Keratinocyte (primary cell): ENCODE measurements at regions not wholly inside any gene's neighbourhood (a gene's known extent, or its start where the extent isn't known, plus 50 kb on each side); places are given as distances from the start of the nearest gene placed in this dataset.

Experiments
- DNase-seq: peaks from one replicate; pipeline ENCODE4 v3.0.0-alpha.2; 2011; ENCODE audit warnings: low read depth, missing footprints, low spot score
- FAIRE-seq: peaks from 2 replicates; lab custom pipeline; 2011; peaks lifted over from hg19 to GRCh38; lab: Jason Lieb, UNC
- H2AFZ ChIP-seq: 2 replicates; pipeline ENCODE4 v1.6.0; 2012; ENCODE audit warnings: low read length, control low read depth, inconsistent platforms; ENCODE audit not compliant: control insufficient read depth
- H3K27ac ChIP-seq: 2 replicates; pipeline ENCODE4 v1.5.1; 2011; ENCODE audit warnings: low read length; ENCODE audit not compliant: control insufficient read depth, insufficient read depth
- H3K27me3 ChIP-seq: 3 replicates; pipeline ENCODE4 v1.6.0; 2011; ENCODE audit warnings: low read length; ENCODE audit not compliant: control insufficient read depth, insufficient read depth; ENCODE audit errors: extremely low read depth
- H3K36me3 ChIP-seq, 2 experiments: 2 replicates in 1 of 2; 3 replicates in 1 of 2; pipeline ENCODE4 v1.5.1; 2011; ENCODE audit warnings: low read length in 2 of 2, mild to moderate bottlenecking in 1 of 2; ENCODE audit not compliant: control insufficient read depth in 2 of 2, insufficient read depth in 2 of 2; ENCODE audit errors: extremely low read depth in 1 of 2
- H3K4me1 ChIP-seq: 3 replicates; pipeline ENCODE4 v1.5.1; 2011; ENCODE audit warnings: low read length; ENCODE audit not compliant: control insufficient read depth, insufficient read depth; ENCODE audit errors: extremely low read depth
- H3K4me2 ChIP-seq: 3 replicates; pipeline ENCODE4 v1.6.0; 2011; ENCODE audit warnings: low read depth, low read length; ENCODE audit not compliant: control insufficient read depth, insufficient read depth; ENCODE audit errors: extremely low read depth
- H3K4me3 ChIP-seq, 3 experiments: fragments of 200-600 bp in 1 of 3; sonication (generic) in 1 of 3; 2 replicates in 2 of 3; 3 replicates in 1 of 3; pipeline ENCODE4 v1.5.1; 2011 to 2016; ENCODE audit warnings: low read length in 3 of 3, mild to moderate bottlenecking in 3 of 3, control low read depth in 2 of 3, inconsistent platforms in 1 of 3, low read depth in 1 of 3, mixed read lengths in 1 of 3, mixed run types in 1 of 3, moderate library complexity in 1 of 3; ENCODE audit not compliant: control insufficient read depth in 2 of 3, insufficient read depth in 2 of 3; ENCODE audit errors: extremely low read depth in 1 of 3
- H3K79me2 ChIP-seq: 2 replicates; pipeline ENCODE4 v1.6.0; 2012; ENCODE audit warnings: low read length; ENCODE audit not compliant: control insufficient read depth, insufficient read depth
- H3K9ac ChIP-seq: 3 replicates; pipeline ENCODE4 v1.6.0; 2011; ENCODE audit warnings: low read length; ENCODE audit not compliant: control insufficient read depth, insufficient read depth; ENCODE audit errors: extremely low read depth
- H3K9me1 ChIP-seq: 3 replicates; pipeline ENCODE4 v1.6.0; 2011; ENCODE audit warnings: low read length; ENCODE audit not compliant: control insufficient read depth, insufficient read depth; ENCODE audit errors: extremely low read depth
- H3K9me3 ChIP-seq: 2 replicates; pipeline ENCODE4 v1.5.1; 2012; ENCODE audit warnings: low read depth, low read length; ENCODE audit not compliant: control insufficient read depth
- H4K20me1 ChIP-seq: 3 replicates; pipeline ENCODE4 v1.6.0; 2011; ENCODE audit warnings: low read length; ENCODE audit not compliant: control insufficient read depth, insufficient read depth; ENCODE audit errors: extremely low read depth
- CTCF ChIP-seq, 3 experiments: IDR thresholded peaks in 1 of 3; conservative IDR thresholded peaks in 1 of 3; optimal IDR thresholded peaks in 1 of 3; 2 replicates in 2 of 3; 3 replicates in 1 of 3; pipeline versions ENCODE3 to v1.5.1; 2011; ENCODE audit warnings: low read length in 3 of 3, mild to moderate bottlenecking in 3 of 3, moderate library complexity in 2 of 3, control low read depth in 1 of 3, inconsistent platforms in 1 of 3; ENCODE audit not compliant: insufficient read depth in 2 of 3; ENCODE audit errors: extremely low read depth in 1 of 3
- EZH2 ChIP-seq: IDR thresholded peaks from one replicate; pipeline ENCODE4 v1.6.1; 2012; ENCODE audit warnings: inconsistent platforms, mild to moderate bottlenecking, low read length, moderate library complexity
- dilution Hi-C: fragments of 300-500 bp; cut with MboI; formaldehyde crosslinking; loops from one replicate; pipeline ENCODE4 v1.7.0; 2020; ENCODE audit warnings: low sequenced_read_pairs; ENCODE audit not compliant: extremely low pct_ligation_motif_present

GRCh38 chr1:187787736-187788135 lies 959.0 kb downstream of the PLA2G4A start:
- no peak overlapping the region for H2AFZ ChIP-seq
- no peaks in the 10 kb centered on the region for H4K20me1 ChIP-seq
- DNase-seq = no peak
- H3K4me2 ChIP-seq = no peak overlapping the region
- H3K9me1 ChIP-seq = no peaks in the 10 kb centered on the region
- H3K79me2 ChIP-seq = no peaks in the 10 kb centered on the region
- dilution Hi-C loops = no loop called here
- H3K27me3 ChIP-seq = no peaks in the 10 kb centered on the region
- no peaks in the 10 kb centered on the region for H3K36me3 ChIP-seq
- H3K4me1 ChIP-seq = no peaks in the 10 kb centered on the region
- H3K9ac ChIP-seq = no peak overlapping the region
- no peaks in the 10 kb centered on the region for H3K9me3 ChIP-seq
- H3K27ac ChIP-seq = no peak overlapping the region
- no peak overlapping the region for H3K4me3 ChIP-seq
- no peak for FAIRE-seq
- TF ChIP-seq EZH2 = no peak
- no peak for TF ChIP-seq CTCF (optimal IDR thresholded peaks at IDR 0.05 in 1 of 3, IDR thresholded peaks at IDR 0.05 in 1 of 3, conservative IDR thresholded peaks at IDR 0.05 in 1 of 3; ENCODE audit: extremely low read depth in 1 of 3, insufficient read depth in 2 of 3, low read length in 3 of 3)

GRCh38 chr1:187788718-187789117 lies 960.0 kb downstream of the PLA2G4A start:
- TF ChIP-seq CTCF (optimal IDR thresholded peaks at IDR 0.05 in 1 of 3, IDR thresholded peaks at IDR 0.05 in 1 of 3, conservative IDR thresholded peaks at IDR 0.05 in 1 of 3; ENCODE audit: extremely low read depth in 1 of 3, insufficient read depth in 2 of 3, low read length in 3 of 3) (no peak), EZH2 (no peak)
- Histone ChIP-seq H3K79me2 (no peaks in the 10 kb centered on the region), H2AFZ (no peak overlapping the region), H3K9me3 (no peaks in the 10 kb centered on the region), H4K20me1 (no peaks in the 10 kb centered on the region), H3K4me3 (no peak overlapping the region), H3K36me3 (no peaks in the 10 kb centered on the region), H3K4me1 (no peaks in the 10 kb centered on the region), H3K4me2 (no peak overlapping the region), H3K9ac (no peak overlapping the region), H3K27me3 (no peaks in the 10 kb centered on the region), H3K27ac (no peak overlapping the region), H3K9me1 (no peaks in the 10 kb centered on the region)
- dilution Hi-C loops = no loop called here
- no peak for FAIRE-seq
- no peak for DNase-seq
